ENCODE measurements at regions not wholly inside any gene's neighbourhood (a gene's known extent, or its start where the extent isn't known, plus 50 kb on each side); places are given as distances from the start of the nearest gene placed in this dataset.

DNA sequence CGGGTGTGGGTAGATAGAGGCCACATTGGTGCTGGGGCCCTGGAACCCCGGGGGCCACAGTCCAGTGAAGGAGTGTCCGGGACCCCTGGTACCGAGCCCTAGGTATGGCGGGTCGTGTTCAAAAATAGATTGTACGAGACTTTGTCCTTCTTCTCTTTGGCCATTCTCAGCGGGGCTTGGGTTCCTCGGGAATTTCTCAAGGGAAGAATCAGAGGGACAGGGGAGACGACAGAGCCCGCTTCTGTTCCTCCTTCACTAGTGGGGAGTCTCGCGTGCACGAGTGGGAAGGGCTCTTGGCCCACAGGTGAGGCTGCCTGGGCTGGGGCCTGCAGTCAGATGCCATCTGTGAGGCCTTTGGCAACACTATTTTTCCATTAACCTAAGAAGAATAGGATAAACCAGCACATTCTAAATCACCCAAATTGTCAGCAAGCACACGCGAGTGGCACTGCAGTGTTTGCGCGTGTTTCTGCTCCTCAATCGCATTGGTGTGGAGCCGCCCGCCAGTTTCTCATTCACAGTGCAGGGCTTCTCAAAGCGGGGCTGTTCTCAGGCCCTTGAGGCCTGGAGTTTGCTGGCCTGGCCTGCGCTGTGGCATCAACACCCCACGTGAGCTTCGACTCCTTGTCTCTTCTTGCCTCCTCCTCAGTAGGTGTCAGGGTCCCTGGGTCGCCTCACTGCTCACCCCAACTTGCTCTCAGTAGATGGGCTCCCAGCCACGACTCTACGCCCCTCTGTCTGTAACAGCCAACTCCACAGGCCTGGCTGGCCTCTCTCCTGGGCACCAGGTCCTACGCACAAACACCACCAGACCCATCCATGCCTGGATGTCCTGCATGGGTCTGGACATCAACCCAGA is 187.6 kb upstream of the SHH start:
- DNase-seq, result no peak

DNA sequence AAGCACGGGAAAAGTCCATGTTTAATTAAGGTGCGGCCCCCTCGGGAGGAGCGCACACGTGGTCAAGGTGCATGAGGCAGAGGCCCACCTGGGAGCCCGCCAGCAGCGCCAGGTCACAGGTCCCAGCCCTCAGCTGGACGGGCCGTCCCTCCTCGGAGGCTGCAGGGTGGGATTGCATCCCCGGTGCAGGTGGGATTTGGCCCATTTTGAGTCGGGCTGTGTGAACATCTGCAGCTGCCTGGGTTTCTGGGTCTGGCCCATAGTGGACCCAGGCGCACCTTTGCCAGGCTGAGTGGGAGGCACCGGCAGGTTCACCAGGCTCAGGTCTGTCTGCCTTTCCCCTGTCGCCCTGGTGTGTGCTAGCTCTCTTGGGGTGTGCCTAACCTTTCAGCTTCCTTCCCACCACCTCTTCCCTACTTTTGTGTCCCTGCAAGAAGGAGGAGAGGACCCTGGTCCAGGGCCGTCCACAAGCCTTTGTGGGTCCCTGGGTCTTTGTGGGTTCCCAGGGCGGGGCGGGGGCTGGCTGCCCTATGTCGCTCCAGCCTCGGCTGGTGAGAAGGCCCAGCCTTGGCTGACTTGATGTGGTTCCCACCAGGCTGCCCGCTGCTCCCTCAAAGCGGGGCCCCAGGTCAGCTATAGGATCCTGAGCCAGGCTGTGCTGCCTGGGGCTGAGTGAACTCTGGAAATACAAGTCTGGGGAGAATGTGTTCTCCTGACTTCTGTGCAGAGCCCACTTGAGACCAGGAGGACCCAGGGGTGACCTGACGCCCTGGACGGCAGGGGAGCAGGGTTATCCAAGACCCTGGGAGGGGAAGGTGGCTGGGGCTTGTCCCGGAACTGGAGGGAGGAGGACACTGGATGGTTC is 186.7 kb upstream of the SHH start:
- DNase-seq, result no peak

DNA sequence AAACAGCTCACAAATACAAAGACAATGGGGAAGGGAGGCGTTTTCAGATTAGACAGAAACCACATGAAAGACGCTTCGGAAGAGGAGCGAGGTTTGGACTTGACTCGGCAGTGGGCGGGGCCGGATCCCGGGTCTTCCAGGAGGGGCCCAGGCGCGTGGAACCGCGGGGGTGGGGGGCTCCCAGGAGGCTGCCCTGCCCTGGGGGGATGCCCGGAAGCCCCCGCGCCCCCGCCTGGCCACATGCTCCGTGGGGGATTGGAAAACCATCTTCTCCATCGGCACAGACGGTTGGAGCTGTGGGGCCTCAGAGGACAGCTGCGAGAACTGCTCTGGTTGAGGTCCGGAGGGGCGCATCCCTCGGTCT is 186.0 kb upstream of the SHH start:
- DNase-seq, result no peak

DNA sequence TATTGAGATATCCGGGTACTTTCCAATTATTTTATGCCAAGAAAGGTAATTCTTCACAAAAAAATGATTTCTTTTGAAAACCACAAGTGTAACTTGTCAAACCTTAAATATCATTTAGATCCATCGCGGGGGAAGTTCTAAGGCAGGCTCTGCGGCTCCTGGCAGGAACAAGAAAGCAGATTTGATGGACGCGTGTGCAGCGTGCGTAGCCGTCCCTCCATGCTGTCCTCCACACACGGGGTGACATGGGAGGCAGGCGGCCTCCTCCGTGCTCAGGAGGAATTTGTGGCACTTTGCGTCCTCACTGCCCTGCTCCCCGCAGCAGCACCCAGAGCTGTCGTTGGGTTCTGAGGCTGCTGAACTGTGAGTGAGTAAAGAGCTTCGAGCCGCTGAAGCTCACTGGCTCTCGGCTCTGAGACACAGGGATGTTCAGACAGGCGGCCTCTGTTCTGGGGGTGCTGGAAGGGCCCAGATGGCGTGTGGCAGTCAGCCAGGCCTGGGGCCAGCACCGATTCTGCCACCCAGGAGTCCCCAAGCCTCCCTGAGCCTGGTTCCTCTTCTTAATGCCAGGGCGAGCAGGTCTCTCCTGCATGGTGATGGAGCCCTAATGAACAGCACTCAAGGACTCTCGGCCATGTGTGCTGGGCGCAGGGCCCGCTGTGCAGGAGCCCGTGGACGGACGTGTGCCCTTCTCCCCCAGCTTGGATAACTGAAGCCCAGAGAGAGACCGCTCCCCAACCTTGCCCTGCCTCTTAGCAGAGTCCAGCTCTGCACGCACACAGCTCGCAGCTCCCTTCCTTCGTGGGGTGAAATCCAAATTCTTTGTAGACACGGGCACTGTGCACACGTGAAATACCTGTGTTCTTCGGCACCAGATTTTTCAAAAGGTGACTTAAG is 185.4 kb upstream of the SHH start:
- no peak for DNase-seq

DNA sequence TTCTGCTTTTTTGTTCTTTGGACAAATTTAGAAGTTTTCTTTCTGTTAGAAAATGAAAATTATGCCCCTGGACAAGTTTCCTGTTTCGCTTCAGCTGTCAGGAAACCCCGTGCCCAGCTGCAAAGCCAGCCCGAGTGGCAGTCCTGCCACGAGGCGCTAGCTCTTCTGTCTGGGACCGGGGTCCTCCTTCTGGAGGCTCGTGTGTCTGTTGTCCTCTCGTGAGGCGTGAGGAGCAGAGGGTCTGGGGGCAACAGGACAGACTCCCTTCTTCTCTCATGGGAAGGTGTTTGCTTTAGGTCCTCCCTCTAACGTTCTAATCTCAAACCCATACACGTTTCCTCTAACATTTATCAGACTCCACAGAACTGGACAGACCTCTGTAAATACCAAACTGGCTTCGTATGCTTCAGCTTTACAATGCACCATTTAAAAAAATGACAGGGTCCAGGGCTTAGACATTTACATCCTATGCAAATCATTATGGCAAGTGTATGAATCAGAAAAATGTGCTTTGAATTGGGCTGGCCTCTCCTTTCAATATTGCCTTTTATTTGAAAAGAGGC is 184.5 kb upstream of the SHH start:
- DNase-seq, result no peak

DNA sequence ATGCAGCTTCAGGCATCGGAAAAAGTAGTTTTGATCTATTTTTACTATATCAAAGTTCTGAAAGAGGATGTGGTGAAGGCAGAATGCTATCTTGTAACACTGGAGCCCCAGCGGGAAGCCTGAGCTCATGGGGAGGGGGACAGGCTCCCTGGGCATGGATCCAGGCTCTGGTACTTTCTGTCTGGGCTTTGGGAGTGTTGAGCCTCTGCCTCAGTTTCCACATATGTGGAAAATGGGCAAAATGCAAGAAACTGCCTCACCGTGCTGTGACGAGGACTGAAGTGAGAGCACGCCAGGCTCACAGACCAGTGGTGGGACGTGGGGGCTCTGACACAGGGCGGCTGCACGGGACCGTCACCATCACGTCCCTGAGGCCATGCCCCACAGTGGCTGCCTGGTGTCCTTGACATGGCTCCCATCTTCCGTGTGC is 182.9 kb upstream of the SHH start:
- no peak for DNase-seq

DNA sequence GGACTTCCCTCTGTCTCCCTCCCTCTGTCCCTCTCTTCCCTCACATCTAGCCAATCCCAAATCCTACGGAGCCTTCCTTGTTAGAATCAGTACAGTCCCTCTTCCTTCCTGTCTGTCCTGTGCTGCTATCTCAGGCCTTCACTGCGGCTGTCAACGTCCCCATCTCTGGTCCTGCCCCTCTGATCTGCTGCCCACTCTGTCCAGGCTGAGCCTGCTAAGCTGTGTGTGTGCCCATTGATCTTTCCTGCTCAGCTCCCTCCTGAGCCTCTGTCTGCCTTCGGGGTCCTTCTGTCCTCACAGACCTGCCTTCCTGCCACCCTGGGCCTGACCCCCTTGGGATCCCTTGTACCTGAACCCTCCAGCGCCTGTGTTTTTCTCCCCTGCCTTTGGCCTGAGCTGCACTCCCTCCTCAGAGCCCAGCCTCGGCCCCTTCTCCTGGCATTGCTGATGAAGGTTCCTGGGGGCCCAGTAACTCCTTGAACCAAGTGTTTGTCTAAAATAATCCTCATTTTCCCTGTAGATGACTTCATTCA is 182.1 kb upstream of the SHH start:
- no peak for DNase-seq

DNA sequence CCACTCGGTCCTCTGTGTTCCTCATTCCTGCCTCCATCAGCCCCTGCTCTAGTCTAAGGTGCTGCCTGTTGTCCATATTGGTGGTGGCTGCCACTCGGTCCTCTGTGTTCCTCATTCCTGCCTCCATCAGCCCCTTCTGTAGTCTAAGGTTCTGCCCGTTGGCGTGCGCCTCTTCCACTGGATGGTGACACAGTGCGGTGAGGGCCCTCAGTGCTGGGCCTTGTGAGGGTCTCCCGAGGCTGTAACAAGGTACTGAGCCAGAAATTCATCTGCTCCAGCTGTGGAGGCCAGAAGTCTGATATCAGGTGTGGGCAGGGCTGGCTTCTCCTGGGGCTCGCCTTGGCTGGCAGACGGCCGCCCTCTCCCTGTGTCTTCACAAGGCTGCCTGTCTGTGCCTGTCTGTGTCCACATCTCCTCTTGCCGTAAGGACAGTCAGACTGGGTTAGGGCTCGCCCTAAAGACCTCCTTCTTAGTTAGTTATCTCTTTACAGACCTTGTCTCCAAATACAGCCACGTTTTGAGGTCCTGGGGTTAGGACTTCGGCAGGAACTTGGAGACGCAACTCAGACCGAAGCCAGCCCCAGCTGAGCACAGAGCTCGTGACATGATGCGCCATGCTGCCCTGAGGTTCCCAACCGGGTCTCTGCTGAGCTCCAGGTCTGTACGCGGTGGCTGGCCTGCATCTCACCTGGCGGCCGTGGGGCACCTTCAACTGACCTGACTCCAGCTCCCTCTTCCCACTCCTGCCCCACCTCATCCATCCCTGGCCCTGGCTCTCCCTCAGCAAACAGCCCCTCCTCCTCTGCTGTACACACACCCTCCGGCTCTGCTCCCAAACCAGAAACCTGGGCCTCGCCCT is 181.4 kb upstream of the SHH start:
- no peak for DNase-seq

DNA sequence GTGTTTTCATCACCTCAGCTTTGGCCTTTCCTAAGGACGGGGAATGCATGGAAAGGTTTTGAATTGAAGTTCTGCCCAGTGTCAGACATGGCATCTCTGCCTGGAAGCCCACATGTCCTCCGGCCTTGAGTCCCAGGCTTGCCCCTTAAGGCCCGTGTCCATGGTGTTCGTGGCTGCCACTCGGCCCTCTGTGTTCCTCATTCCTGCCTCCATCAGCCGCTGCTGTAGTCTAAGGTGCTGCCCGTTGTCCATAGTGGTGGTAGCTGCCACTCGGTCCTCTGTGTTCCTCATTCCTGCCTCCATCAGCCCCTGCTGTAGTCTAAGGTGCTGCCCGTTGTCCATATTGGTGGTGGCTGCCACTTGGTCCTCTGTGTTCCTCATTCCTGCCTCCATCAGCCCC is 180.7 kb upstream of the SHH start:
- no peak for DNase-seq

DNA sequence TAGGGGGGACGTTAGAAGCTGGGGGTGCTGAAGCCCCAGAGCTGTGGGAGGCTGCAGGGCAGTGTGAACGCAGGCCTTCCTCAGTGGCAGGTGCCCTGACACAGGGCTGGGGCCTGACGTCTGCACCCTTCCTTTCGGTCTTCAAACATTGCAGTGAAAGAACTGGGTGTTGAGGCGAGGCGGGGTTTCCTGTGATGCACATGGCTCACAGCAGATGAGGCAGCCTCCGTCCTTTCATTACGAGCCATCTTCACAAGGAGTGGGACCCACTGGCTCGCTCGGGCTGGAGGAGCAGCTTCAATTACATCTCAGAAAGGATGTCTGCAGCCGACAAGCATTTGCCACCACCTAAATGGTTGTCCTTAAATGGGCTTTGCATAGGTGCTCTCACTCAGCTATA is 180.3 kb upstream of the SHH start:
- DNase-seq, result no peak

DNA sequence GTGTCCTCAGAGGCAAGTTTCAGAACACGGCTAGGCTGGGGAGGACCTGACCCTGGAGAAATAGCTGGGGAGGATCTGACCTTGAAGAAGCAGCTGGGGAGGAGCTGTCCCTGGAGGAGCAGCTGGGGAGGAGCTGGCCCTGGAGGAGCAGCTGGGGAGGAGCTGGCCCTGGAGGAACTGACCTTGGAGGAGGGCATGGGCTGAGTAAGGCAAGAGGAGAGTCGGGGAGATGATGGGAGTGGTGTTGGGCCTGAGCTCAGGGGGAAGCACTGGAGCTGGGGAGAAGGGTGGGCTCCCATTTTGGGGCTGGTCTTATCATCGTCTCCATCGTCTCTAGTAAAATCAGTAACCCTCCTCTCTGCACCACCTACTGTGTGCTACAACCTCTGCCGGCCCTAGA is 179.8 kb upstream of the SHH start:
- DNase-seq, result no peak

DNA sequence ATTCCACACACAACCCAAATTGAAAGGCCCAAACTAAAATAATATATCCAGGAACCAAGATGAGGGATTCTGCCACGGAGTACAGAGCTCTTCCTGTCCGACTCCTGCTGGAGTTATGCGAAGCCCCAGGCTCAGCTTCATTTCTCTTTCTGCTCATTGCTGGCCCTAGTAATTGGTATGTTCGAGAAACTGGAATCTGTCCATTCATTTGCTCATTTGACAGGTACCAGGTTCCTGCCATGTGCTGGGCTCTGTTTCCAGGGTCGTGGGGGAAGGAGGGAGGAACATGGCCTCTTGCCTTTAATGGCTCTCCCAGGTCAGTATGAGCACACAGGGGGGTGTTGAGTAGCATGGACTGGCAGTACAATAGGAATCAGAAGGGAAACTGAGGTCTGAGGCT is 179.2 kb upstream of the SHH start:
- DNase-seq, result no peak

DNA sequence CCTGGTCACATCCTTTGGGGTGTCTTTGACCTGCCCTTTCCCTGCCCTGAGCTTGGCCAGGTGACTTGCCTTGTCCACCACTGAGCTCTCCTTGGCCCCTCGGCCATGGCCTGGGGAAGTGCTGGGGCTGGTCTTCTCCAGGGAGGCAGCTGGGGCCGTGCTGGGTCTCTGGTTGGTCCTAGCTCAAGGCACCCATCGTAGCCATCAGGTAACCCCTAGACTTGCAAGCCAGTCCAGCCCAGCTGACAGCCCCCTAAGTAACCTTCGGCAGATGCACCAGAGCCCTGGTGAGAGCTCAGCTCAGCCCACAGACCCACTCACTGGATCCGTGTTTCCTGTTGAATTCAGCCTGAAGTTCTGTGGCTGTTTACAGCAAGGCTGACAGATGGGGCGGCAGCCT is 176.2 kb upstream of the SHH start:
- DNase-seq, result no peak

DNA sequence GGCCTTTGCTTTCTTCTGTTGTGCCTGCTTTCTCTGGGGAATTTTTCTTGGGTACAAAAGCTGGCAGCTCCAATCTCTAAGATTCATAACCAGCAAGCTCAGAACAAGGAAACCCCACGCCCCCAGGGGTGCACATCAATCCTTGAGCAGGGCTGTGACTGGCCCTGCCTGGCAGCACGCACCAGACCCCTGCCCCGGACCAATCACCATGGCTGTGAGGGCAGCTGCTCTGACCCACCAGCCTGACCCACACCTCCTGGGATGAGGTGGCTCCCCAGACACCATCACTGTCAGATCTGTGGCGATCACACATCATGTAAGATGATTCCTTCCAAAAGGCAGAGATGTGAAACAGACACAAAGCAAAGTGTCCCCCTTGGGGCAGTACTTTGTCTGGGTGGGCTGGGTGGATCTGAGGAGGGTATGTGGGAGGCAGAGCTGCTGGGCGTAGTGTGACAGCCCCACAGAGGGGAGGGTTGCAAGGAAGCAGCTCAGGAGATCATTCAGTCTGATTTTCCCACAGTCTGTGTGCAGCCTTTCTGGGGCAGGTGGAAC is 175.5 kb upstream of the SHH start:
- no peak for DNase-seq

DNA sequence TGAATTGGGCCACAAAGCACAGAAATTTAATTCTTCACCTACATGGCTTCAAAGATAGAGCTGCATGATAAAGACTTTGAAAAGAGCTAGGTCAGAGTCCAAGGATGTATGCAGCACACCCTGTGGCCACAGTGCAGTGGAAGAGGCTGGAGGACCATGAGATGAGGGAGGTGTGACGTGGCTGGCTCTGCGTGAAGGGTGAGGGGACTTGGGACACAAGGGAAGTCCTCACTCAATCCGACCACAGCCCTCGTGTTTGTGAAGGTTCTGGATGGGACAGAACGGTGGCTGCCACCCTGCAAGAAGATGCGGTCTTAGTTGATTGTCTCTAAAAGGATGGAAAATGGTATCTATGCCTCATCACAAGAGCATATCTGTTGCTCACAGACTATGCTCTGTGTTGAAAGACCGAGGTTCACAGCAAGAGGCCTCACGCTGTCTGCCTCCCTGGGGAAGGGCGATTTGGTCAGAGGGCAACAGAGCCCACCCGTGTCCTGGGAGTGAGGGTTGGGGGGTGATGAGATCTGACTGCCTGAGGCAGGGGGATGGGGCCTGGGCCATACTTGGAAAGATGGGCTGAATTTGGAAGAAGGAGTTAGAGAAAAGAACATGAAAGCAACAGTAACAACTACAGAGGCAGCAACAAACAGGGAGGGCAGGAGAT is 174.4 kb upstream of the SHH start:
- DNase-seq, result no peak

DNA sequence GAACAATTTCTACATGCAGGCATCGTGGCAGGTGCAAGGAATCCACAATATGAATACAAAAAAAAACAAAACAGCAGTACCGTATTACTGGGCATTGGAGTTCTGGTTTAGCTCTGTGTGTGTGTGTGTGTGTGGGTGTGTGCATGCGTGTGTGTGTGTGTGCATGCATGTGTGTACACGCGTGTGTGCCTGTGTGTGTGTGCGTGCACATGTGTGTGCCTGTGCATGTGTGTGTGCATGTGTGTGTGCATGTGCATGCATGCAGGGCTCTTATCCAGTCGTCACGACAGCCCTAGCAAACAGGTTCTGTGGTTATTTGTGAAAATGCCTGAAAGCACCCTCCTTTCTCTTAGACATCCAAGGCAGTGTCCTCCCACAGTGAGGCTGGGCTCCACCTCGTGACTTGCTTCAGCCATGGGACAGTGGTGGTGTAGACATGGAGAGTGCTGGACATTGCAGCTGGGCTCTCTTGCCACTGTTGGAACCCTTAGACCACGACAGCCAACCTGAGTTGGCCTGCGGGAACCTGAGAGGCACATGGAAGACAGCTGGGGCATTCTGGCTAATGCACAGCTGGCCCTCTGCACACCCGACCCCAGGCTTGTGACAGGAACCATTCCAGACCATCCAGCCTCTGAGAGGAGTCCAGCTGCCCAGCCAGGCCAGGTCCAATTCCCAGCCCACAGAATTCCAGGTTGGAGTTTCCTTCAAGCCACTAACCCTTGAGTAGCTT is 173.4 kb upstream of the SHH start:
- DNase-seq, result no peak

DNA sequence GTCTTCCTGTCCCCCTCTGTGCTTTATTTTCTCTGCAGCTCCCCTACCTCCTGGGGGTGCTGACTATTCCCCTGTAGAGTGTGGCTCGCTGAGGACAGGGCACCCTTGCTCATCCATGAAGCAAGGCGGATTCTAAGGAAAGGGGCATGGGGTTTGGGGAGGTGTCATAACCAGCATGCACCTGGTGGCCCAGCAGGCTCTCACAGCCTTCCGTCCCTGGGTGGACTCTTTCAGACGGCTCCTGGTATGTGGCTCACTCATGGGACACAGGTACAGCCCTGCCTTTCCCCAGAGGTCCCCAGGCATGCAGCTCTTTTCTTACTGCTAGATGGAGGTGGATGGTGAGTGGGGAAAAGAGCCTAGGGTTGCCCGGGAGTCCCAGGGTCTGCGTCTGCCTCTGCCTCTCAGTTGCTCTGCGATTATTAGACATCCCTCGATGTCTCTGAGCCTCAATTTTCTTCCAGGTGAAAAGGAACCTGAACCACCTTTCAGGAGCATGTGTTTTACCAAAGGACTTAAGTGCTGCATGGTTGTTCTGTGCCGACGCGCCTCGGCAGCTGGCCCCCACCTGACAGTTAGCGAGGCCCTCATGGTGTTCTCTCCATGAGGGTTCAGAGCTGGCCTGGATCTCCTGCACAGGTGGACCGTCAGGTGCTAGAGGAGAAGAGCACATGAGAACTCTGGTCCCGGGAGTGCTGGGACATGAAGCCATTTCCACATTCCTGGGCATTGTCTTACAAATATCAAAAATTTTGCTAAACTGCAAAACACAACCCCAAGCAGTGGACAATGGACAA is 172.5 kb upstream of the SHH start:
- no peak for DNase-seq

DNA sequence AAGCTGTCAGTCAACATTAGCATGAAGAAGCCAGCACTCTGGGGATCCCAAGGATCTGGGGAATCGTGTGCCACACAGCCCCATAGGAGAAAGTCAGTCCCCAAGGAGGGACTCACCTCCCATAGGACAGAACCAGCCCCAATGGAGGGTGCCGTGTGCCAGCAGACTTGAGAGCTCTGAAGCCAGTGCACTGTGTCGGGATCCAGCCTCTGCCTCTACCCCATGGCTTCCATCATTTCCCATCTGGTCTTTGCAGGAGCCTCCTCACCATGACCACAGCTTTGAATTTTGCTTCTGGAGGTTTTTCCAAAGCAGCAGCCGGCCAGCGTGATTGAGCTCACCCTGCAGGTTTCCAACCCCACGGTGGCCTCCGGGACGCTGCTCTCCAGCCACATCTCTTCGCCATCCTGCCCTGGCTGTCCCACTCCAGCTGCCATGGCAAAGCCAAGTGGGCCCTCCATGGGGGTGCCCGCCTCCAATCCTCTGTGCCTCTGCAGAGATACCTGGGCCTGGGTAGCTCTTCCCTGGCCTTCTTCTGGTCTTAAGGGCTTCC is 171.8 kb upstream of the SHH start:
- DNase-seq, result no peak

All from NCI-H2029 (cell line).